ENCODE measurements at regions not wholly inside any gene's neighbourhood (a gene's known extent, or its start where the extent isn't known, plus 50 kb on each side); places are given as distances from the start of the nearest gene placed in this dataset.

- TF ChIP-seq EP300 (IDR thresholded peaks at IDR 0.05) (no peak), CTCF (IDR thresholded peaks at IDR 0.05) (no peak)
Observed at GRCh38 chr18:72935744-72936143, 68.0 kb upstream of the NETO1 start.
